ENCODE measurements at regions not wholly inside any gene's neighbourhood (a gene's known extent, or its start where the extent isn't known, plus 50 kb on each side); places are given as distances from the start of the nearest gene placed in this dataset.

- TF ChIP-seq CTCF (IDR thresholded peaks at IDR 0.05) (no peak), POLR2A (IDR thresholded peaks at IDR 0.05) (no peak), POLR2AphosphoS5 (IDR thresholded peaks at IDR 0.05) (no peak)
Observed at GRCh38 chr6:102774326-102774725, 1380.8 kb downstream of the GRIK2 start.
